ENCODE measurements at regions not wholly inside any gene's neighbourhood (a gene's known extent, or its start where the extent isn't known, plus 50 kb on each side); places are given as distances from the start of the nearest gene placed in this dataset.

- DNase-seq (ENCODE audit: low read depth in 1 of 2, low spot score in 1 of 2) = no peak
These were observed 58.5 kb downstream of the DLL1 start for GRCh38 chr6:170232186-170233002.

- no peak for DNase-seq (ENCODE audit: low read depth in 1 of 2, low spot score in 1 of 2)
These were observed 59.3 kb downstream of the DLL1 start for GRCh38 chr6:170231293-170232185.

GRCh38 chr6:170230520-170231292 is 60.2 kb downstream of the DLL1 start:
- DNase-seq (ENCODE audit: low read depth in 1 of 2, low spot score in 1 of 2) = no peak

- no peak for DNase-seq (ENCODE audit: low read depth in 1 of 2, low spot score in 1 of 2)
These were observed 60.9 kb downstream of the DLL1 start for GRCh38 chr6:170229851-170230519.

- DNase-seq (ENCODE audit: low read depth in 1 of 2, low spot score in 1 of 2) = no peak
These were observed 61.5 kb downstream of the DLL1 start for GRCh38 chr6:170229396-170229795.

GRCh38 chr6:170228946-170229310 is 62.0 kb downstream of the DLL1 start:
- DNase-seq (ENCODE audit: low read depth in 1 of 2, low spot score in 1 of 2) = no peak

- no peak for DNase-seq (ENCODE audit: low read depth in 1 of 2, low spot score in 1 of 2)
These were observed 62.6 kb downstream of the DLL1 start for GRCh38 chr6:170227996-170228945.

GRCh38 chr6:170227521-170227983 is 63.3 kb downstream of the DLL1 start:
- no peak for DNase-seq (ENCODE audit: low read depth in 1 of 2, low spot score in 1 of 2)

GRCh38 chr6:170226647-170227046 is 64.2 kb downstream of the DLL1 start:
- DNase-seq (ENCODE audit: low read depth in 1 of 2, low spot score in 1 of 2) = no peak

- no peak for DNase-seq (ENCODE audit: low read depth in 1 of 2, low spot score in 1 of 2)
These were observed 64.9 kb downstream of the DLL1 start for GRCh38 chr6:170225852-170226417.

GRCh38 chr6:170224694-170225660 is 65.9 kb downstream of the DLL1 start:
- DNase-seq (ENCODE audit: low read depth in 1 of 2, low spot score in 1 of 2) = no peak

GRCh38 chr6:170223718-170224693 is 66.9 kb downstream of the DLL1 start:
- no peak for DNase-seq (ENCODE audit: low read depth in 1 of 2, low spot score in 1 of 2)

- no peak for DNase-seq (ENCODE audit: low read depth in 1 of 2, low spot score in 1 of 2)
These were observed 68.1 kb downstream of the DLL1 start for GRCh38 chr6:170222498-170223471.

- DNase-seq (ENCODE audit: low read depth in 1 of 2, low spot score in 1 of 2) = no peak
These were observed 69.0 kb downstream of the DLL1 start for GRCh38 chr6:170221753-170222400.

GRCh38 chr6:170221052-170221752 is 69.7 kb downstream of the DLL1 start:
- DNase-seq (ENCODE audit: low read depth in 1 of 2, low spot score in 1 of 2) = no peak

Data from activated T-helper 1 cell treated with anti-CD3 and anti-CD28 coated beads, Interleukin-2, amount 50 U/mL, for 16 hours (primary cell).